NCI-H2081 (cell line): ENCODE measurements at regions not wholly inside any gene's neighbourhood (a gene's known extent, or its start where the extent isn't known, plus 50 kb on each side); places are given as distances from the start of the nearest gene placed in this dataset.
A peak's percentile ranks its signal among the peaks of the same experiment; 100 is the strongest.

Experiments
- DNase-seq, 2 experiments: peaks; one replicate each; lab custom pipeline; 2025; lab: John Stamatoyannopoulos, UW

GRCh38 chr1:182293119-182293589, 98.4 kb downstream of the GLUL start:
- DNase-seq: no peak

DNA sequence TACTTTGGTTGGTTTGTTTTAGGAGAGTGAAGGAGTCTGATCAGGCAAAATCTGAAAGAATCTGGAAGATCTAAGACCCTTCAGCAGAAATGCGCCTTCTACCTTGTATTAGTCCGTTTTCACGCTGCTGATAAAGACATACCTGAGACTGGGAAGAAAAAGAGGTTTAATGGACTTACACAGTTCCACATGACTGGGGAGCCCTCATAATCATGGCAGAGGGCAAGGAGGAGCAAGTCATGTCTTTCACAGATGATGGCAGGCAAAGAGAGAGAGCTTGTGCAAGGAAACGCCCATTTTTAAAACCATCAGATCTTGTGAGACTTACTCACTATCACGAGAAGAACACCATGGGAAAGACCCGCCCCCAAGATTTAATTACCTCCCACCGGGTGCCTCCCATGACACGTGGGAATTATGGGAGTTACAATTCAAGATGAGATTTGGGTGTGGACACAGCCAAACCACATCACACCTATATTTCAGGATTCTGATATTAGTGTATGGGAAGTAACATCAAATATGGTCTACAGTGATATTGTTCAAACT, 99.3 kb downstream of the GLUL start:
- DNase-seq: no peak

DNA sequence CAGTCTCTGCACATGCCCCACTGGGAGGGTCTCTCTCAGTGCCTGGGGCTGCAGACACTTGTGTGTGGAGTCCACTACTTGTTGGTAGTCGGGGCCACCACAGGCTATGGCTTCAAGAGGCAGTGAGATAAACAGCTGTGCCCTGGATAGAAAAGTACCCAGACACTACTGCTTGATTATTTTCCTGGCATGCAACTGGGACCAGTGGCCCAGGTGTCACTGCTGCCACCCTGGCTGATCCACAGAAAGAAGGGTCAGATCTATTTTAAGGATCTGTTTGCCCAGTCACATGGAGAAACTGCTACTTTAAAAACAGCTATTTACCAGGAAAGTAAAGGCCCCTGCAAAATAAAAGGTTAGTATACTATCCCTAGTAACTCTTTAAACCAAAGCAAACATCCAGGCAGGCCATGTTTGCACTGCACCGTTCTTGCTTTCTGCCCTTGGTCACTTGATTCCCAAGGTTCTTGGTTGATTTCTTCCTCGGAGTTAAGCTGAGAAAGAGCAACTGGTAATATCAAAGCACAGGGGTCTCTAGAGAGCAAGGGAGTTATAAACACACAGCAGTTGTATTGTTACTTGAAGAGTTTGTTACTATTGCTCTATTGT, 99.9 kb downstream of the GLUL start:
- no peak for DNase-seq

- DNase-seq: no peak
Observed at GRCh38 chr1:182288749-182289604, 102.6 kb downstream of the GLUL start.

DNA sequence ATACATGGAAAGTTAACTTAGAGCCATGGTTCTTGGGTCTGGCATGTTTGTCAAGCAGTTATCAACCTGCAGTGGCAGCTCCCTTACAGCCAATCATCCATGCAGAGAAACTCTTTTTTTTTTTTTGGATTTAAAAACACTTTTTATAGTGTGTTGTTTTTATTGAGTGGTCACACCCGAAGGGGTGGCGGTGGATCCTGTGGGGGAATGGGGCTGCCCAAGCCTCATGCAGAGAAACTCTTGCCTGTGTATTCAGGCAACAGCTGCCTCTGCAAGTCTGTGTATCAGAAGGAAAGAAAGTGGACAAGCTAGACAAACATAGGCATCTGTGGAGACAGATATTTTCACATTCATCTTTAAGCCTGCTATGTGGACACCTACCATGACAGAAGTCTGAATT, 104.8 kb downstream of the GLUL start:
- DNase-seq: no peak

DNA sequence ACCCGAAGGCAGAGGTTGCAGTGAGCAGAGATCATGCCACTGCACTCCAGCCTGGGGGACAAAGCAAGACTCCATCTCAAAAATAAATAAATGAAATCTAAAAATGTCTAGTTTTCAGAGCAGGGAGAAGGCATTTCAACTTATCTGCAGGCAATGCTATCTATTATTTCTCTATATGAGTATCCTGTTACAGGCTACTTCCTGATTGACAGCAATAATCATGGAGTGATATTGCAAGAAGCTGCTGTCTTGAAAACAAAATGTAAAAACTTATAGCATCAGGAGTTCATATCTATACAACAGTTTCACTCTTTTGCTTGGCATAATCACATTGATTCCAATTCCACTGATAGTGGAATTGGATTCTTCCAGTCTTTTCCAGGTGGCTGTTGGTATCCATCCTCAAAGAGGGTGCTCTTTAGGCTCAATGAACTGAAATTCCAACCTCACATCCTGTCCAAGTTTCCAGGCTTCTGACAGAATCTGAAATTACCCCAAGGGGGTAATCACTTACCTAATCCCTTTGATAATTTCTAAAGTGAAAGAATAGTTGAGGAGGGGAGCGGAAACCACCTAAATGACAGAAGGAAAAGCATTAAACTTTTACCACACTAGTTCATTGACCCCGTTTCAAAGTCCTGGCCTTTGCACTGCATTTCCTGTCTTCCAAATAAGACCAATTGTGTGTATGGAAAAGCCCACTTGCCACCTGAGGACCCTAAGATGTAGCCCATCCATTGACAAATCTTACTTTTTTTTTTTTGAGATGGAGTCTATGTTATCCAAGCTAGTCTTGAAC, 107.6 kb downstream of the GLUL start:
- no peak for DNase-seq

DNA sequence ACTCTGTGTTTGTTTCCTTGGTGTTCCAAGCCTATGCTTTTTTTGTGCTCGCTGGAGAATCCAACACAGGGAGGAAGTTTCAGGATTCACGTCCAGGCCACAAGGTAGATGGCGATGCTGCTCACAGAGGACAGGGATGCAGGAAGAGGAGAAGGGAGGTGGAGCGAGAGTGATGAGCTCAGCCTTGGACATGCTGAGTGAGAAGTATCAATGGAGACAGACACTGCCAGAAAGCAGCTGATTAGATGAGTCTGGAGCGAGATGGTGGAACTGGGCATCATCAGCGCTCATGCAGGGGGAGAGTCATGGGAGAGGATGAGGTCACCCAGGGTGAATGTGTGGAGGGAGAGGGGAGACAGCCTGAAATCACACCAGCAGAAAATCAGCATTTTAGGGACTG, 110.0 kb downstream of the GLUL start:
- DNase-seq: no peak

DNA sequence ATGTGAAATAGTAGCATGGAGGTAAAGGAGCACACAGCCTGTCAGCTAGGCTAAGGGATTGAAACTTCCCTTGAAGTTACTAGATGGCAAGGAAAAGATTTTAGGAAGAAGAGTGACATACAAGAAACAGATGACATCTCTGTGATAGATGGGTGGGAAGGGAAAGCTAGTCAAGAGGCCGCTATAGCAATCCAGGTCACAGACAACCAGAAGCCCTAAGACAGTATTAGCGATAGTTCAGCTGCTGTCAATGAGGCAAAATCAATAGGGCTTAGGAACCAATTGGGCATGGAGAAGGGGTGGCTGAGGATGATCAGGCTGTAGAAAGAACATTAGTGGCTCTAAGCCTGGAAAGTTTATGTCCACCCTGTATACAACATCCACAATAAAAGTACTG, 111.1 kb downstream of the GLUL start:
- no peak for DNase-seq

DNA sequence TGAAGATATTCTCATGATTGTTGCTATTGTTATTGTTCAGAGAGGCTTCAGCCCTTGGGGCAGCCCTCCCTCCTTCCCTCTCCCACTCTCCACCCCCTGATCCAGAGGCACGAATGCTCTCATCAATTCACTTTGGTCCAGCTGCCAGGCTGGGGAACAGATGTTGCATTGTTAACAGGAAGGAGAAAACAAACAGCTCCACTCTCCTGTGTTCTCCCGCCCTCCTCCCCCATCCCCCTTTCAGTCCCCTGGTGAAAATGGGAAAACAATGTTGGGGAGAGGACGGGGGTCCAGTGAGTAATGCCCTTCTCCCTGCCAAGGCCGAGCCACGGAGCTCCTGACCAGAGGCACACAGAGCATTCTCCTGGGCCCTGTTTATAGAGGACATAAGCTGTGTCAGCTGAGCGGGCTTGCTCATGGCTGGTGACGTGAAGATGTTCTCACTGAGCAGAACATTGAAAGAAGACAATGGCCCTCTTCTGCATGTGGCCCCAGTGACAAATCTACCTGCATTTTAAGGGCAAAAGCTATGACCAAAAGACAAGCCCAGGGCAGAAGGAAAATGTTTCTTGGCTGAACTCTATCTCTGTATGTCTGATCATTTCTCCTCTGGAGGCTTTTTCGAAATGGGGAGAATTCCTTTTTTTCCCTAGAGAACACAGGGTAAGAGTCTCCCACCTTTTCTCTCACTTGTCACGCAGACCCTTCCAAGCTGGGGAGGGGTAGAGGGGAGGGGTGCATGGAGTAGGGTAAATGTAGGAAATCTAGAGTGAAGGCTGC, 111.7 kb downstream of the GLUL start:
- DNase-seq: peak in 1 of 2 experiments; percentile 42

- no peak for DNase-seq
Observed at GRCh38 chr1:182279302-182279701, 112.3 kb downstream of the GLUL start.

GRCh38 chr1:182278144-182279054, 113.2 kb downstream of the GLUL start:
- DNase-seq: no peak

DNA sequence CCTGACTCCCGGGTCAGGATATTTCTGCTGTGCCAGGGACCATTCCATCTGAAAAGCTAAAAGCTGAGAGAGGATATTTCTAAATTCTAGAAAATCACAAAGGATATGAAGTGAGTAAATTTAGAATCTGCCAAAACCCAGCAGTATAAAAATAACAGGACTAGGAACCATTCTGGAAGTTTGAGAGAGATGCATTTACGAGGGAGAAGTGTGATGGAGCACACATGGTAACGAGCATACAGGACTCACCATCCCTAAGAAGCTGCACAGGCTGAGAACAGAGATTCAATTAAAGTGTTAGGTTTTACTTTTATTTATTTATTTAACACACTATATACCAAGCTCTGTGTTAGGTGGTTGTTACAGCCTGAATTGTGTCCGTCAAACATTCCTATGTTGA, 116.3 kb downstream of the GLUL start:
- no peak for DNase-seq

DNA sequence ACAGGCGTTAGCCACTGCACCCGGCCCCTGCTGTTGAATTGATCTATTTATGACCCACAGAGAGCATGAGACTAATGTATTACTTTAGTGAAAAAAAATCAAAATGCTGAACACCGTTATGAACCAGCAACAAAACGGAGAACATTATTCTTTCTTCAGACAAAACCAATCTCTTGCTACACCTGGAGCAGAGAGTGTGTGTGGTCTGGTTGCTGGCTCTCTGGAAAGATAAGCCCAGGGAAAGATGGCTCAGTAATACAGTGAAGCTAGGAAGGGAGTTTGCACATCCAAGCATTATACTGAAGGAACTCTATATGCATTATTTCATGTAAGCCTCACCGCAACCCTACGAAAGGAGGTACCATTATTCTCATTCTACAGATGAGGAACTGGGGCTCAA, 117.0 kb downstream of the GLUL start:
- no peak for DNase-seq

- DNase-seq: no peak
Observed at GRCh38 chr1:182270731-182271130, 120.9 kb downstream of the GLUL start.

GRCh38 chr1:182269097-182269496, 122.5 kb downstream of the GLUL start:
- no peak for DNase-seq

DNA sequence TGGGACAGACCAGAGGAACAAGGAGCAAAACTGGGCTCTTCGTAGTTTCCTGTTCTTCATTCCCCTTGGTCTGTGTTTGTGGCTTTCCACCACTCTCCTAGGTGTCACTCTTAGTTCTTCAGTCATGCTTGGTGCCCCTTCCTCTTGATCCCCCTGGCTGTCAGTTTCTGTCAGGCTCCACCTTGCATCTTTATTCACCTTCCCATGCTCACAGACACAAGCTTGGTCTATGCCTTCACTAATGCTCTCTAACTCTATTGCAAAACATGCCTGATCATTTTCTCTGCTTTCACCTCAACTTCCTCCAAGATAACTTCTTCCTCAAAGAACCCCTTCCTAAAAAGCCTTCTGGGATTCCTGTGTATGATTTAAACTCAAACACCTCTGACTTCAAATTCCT, 122.9 kb downstream of the GLUL start:
- no peak for DNase-seq

DNA sequence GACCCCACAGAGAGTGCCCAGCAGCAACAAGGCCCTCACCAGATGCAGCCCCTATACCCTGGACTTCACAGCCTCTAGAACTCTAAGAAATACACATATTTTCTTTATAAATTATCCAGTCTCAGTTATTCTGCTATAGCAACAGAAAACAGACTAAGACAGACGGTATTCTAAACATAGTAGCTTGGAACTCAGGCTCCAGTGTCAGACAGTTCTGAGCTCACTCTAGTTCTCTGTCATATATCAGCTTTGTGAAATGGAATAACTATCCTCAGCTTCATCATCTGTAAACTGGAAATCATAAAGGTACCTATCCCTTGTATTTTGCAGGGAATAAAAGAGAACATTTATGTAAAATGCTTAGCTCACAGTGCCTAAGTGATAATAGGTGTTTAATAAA, 127.4 kb downstream of the GLUL start:
- DNase-seq: no peak

DNA sequence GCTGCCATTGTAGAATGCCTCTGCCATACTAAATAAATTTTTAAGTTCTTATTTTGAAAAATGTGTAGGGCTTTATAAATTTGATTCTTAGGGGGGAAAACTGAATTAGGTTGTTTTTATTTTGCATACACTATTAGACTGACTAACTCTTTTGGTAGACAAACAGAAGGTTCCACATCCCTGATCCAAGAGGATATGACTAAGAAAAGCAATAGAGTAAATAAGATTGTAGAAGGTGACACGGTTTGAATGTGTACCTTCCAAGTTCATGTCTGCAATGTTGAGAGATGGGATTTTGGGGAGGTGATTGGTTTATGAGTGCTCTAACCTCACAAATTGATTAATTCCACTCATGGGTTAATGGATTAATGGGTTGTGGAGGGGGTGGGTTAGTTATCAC, 127.9 kb downstream of the GLUL start:
- DNase-seq: no peak

GRCh38 chr1:182262425-182262824, 129.2 kb downstream of the GLUL start:
- DNase-seq: no peak

DNA sequence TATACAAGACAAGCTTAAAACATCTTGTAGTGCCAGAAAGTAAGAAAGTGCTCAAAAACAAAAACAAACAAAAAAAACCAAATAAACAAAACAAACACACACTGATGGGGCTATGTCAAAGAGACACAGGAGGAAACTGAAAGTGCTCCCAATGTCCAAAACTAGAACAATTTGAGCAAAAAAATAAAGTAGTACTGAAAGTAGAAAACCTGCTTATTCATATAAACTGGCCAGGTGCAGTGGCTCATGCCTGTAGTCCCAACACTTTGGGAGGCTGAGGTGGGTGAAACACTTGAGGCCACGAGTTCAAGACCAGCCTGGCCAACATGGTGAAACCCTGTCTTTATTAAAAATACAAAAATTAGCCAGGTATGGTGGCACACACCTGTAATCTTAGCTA, 129.9 kb downstream of the GLUL start:
- no peak for DNase-seq

GRCh38 chr1:182260516-182260915, 131.1 kb downstream of the GLUL start:
- no peak for DNase-seq
